Body of pancreas (tissue), 4 donors: ENCODE measurements at regions not wholly inside any gene's neighbourhood (a gene's known extent, or its start where the extent isn't known, plus 50 kb on each side); places are given as distances from the start of the nearest gene placed in this dataset.

Experiments
- ATAC-seq: fragments of 150-250 bp; one replicate; pipeline ENCODE4 v1.9.1; 2016
- DNase-seq, 4 donors: peaks; one replicate each; pipeline ENCODE4 v3.0.0-alpha.2; 2019
- H3K27ac ChIP-seq, 4 donors: fragments of 200-600 bp; sonication (generic); 1 replicate in 3 of 4; 2 replicates in 1 of 4; pipeline versions ENCODE4 v1.5.1 to v1.6.1; 2016 to 2019; ENCODE audit warnings: mild to moderate bottlenecking in 1 of 4, mixed read lengths in 1 of 4, moderate library complexity in 1 of 4
- H3K27me3 ChIP-seq, 2 donors: fragments of 200-600 bp; sonication (generic); one replicate each; pipeline ENCODE4 v1.6.0; 2016; ENCODE audit warnings: mild to moderate bottlenecking in 1 of 2
- H3K36me3 ChIP-seq, 2 donors: fragments of 200-600 bp; sonication (generic); replicated peaks in 1 of 2; 2 replicates each; pipeline ENCODE4 v1.5.1; 2016; ENCODE audit warnings: low read depth in 2 of 2; ENCODE audit not compliant: insufficient read depth in 1 of 2
- H3K4me1 ChIP-seq: fragments of 200-600 bp; sonication (generic); one replicate; pipeline ENCODE4 v1.6.0; 2016
- H3K4me3 ChIP-seq, 2 donors: fragments of 200-600 bp; sonication (generic); 1 replicate in 1 of 2; 2 replicates in 1 of 2; pipeline ENCODE4 v1.5.1; 2016 to 2019
- H3K9me3 ChIP-seq, 3 donors: fragments of 200-600 bp; sonication (generic); 1 replicate in 2 of 3; 2 replicates in 1 of 3; pipeline ENCODE4 v1.5.1; 2016
- CTCF ChIP-seq, 7 experiments: fragments of 450-650 bp in 4 of 7; fragments of 200-600 bp in 3 of 7; sonication (generic) in 3 of 7; IDR thresholded peaks; one replicate each; pipeline ENCODE4 v1.5.1; 2016 to 2019; ENCODE audit warnings: antibody characterized with exemption in 7 of 7
- POLR2A ChIP-seq, 3 donors: fragments of 450-650 bp; IDR thresholded peaks; one replicate each; pipeline ENCODE4 v1.6.1; 2016; ENCODE audit warnings: antibody characterized with exemption in 3 of 3, mild to moderate bottlenecking in 2 of 3
- WGBS, 2 donors: methylation state at CpG; one replicate each; pipeline ENCODE4 v1.1.5; 2017; 5-methylcytosine and 5-hydroxymethylcytosine counted together
- intact Hi-C: fragments of 100-400 bp; cut with DNase I; formaldehyde crosslinking; loops from one replicate; pipeline ENCODE4 v1.15.1; 2023

- no peak for ATAC-seq
- WGBS, 2 donors = 11 to 13% methylated on average over 3 of the region's 3 CpGs
- TF ChIP-seq CTCF (IDR thresholded peaks at IDR 0.05) = peak in 6 of 7 experiments; percentile 47 to 68 (median 65)
- TF ChIP-seq POLR2A (IDR thresholded peaks at IDR 0.05) = no peak
- no peaks in the 10 kb centered on the region for H3K9me3 ChIP-seq
- no peak overlapping the region for H3K4me3 ChIP-seq
- intact Hi-C loops = no loop called here
- H3K27me3 ChIP-seq = no peaks in the 10 kb centered on the region
- no peak overlapping the region for H3K27ac ChIP-seq
- H3K4me1 ChIP-seq = no peaks in the 10 kb centered on the region
- no peak for DNase-seq
- H3K36me3 ChIP-seq = no peaks in the 10 kb centered on the region
Observed at GRCh38 chr5:52356311-52356918, 431.3 kb upstream of the ITGA1 start.

GRCh38 chr5:52359261-52359660, 428.5 kb upstream of the ITGA1 start:
- H3K9me3 ChIP-seq = no peaks in the 10 kb centered on the region
- DNase-seq (no peak), ATAC-seq (no peak)
- no peaks in the 10 kb centered on the region for H3K36me3 ChIP-seq
- no peak for TF ChIP-seq POLR2A (IDR thresholded peaks at IDR 0.05)
- TF ChIP-seq CTCF (IDR thresholded peaks at IDR 0.05) = no peak
- no peaks in the 10 kb centered on the region for H3K27me3 ChIP-seq
- intact Hi-C loops = no loop called here
- no peaks in the 10 kb centered on the region for H3K4me1 ChIP-seq
- no peak overlapping the region for H3K27ac ChIP-seq
- no peak overlapping the region for H3K4me3 ChIP-seq

GRCh38 chr5:52360985-52361384, 426.7 kb upstream of the ITGA1 start:
- ATAC-seq (no peak), DNase-seq (no peak)
- TF ChIP-seq CTCF (IDR thresholded peaks at IDR 0.05) (no peak), POLR2A (IDR thresholded peaks at IDR 0.05) (no peak)
- no peak overlapping the region for H3K4me3 ChIP-seq
- no peak overlapping the region for H3K27ac ChIP-seq
- no peaks in the 10 kb centered on the region for H3K27me3 ChIP-seq
- H3K9me3 ChIP-seq = no peaks in the 10 kb centered on the region
- H3K4me1 ChIP-seq = no peaks in the 10 kb centered on the region
- intact Hi-C loops = no loop called here
- WGBS, 2 donors = 76 to 89% methylated on average over 1 of the region's 1 CpG
- no peaks in the 10 kb centered on the region for H3K36me3 ChIP-seq

- no peak overlapping the region for H3K27ac ChIP-seq
- H3K4me1 ChIP-seq = no peaks in the 10 kb centered on the region
- no peaks in the 10 kb centered on the region for H3K36me3 ChIP-seq
- ATAC-seq = no peak
- TF ChIP-seq CTCF (IDR thresholded peaks at IDR 0.05) (no peak), POLR2A (IDR thresholded peaks at IDR 0.05) (no peak)
- H3K4me3 ChIP-seq = no peak overlapping the region
- DNase-seq = no peak
- H3K27me3 ChIP-seq = no peaks in the 10 kb centered on the region
- intact Hi-C loops = no loop called here
- H3K9me3 ChIP-seq = no peaks in the 10 kb centered on the region
Observed at GRCh38 chr5:52374286-52374685, 413.4 kb upstream of the ITGA1 start.

GRCh38 chr5:52375969-52376368, 411.7 kb upstream of the ITGA1 start:
- ATAC-seq (no peak), DNase-seq (no peak)
- H3K4me3 ChIP-seq = no peak overlapping the region
- WGBS, 2 donors = 66 to 73% methylated on average over 3 of the region's 3 CpGs
- H3K27me3 ChIP-seq = no peaks in the 10 kb centered on the region
- no peaks in the 10 kb centered on the region for H3K36me3 ChIP-seq
- intact Hi-C loops = no loop called here
- H3K4me1 ChIP-seq = no peaks in the 10 kb centered on the region
- TF ChIP-seq CTCF (IDR thresholded peaks at IDR 0.05) (no peak), POLR2A (IDR thresholded peaks at IDR 0.05) (no peak)
- H3K9me3 ChIP-seq = no peaks in the 10 kb centered on the region
- H3K27ac ChIP-seq = no peak overlapping the region
